ENCODE measurements at regions not wholly inside any gene's neighbourhood (a gene's known extent, or its start where the extent isn't known, plus 50 kb on each side); places are given as distances from the start of the nearest gene placed in this dataset.

- Mint-ChIP-seq H3K9me3 (ENCODE audit: insufficient read depth) (no peaks in the 10 kb centered on the region), H3K27ac (no peak overlapping the region), H3K4me3 (no peak overlapping the region), H3K4me1 (peaks cover 40% of the 10 kb centered on the region), H3K27me3 (no peaks in the 10 kb centered on the region)
- ATAC-seq (ENCODE audit: low read depth) (no peak), DNase-seq (no peak)
- no peaks in the 10 kb centered on the region for H3K79me2 ChIP-seq (ENCODE audit: control insufficient read depth, insufficient read depth, low read length)
- no peak overlapping the region for H2AFZ ChIP-seq (ENCODE audit: insufficient read depth, low read depth, low read length, poor library complexity, severe bottlenecking)
- no peak overlapping the region for H3K9ac ChIP-seq (ENCODE audit: low read length)
- H3K27me3 ChIP-seq (replicated peaks in 1 of 4; ENCODE audit: control extremely low read depth in 1 of 4, control insufficient read depth in 3 of 4, insufficient read depth in 4 of 4, low read length in 3 of 4), result no peaks in the 10 kb centered on the region
- H3K4me2 ChIP-seq (replicated peaks; ENCODE audit: low read depth, low read length, poor library complexity, severe bottlenecking), result no peak overlapping the region
- no peaks in the 10 kb centered on the region for H4K20me1 ChIP-seq (ENCODE audit: control insufficient read depth, insufficient read depth, low read length, poor library complexity, severe bottlenecking)
- no peak overlapping the region for H3K27ac ChIP-seq (ENCODE audit: low read length in 2 of 2)
- POLR2A ChIA-PET, result no interaction called here
- H3K4me1 ChIP-seq (ENCODE audit: control insufficient read depth in 2 of 2, insufficient read depth in 2 of 2, low read length in 2 of 2), result peaks cover 26 to 31% of the 10 kb centered on the region in 2 donors
- no peak overlapping the region for H3K4me3 ChIP-seq (ENCODE audit: control extremely low read depth in 1 of 5, extremely low read depth in 1 of 5, insufficient read depth in 1 of 5, low read depth in 2 of 5, low read length in 4 of 5)
- TF ChIP-seq EZH2 (IDR thresholded peaks at IDR 0.05; ENCODE audit: borderline replicate concordance, insufficient read depth, low read depth, low read length, poor library complexity, severe bottlenecking) (no peak), CTCF (IDR thresholded peaks at IDR 0.05) (no peak)
- 89% methylated on average over 10 of the region's 12 CpGs for WGBS (ENCODE audit: insufficient coverage)
- CTCF ChIA-PET, result interaction anchor here (0.9 to 1.5 kb wide), 3 partner anchors 11 to 45 kb away, joined by 3 read pairs; no protein-coding TSS in a partner anchor
- H3K9me3 ChIP-seq (ENCODE audit: control extremely low read depth in 1 of 3, control insufficient read depth in 2 of 3, insufficient read depth in 1 of 3, low read length in 2 of 3), result no peaks in the 10 kb centered on the region
- intact Hi-C loops (cut with micrococcal nuclease), result no loop called here
- H3K36me3 ChIP-seq (replicated peaks in 1 of 2; ENCODE audit: control extremely low read depth in 1 of 2, control insufficient read depth in 1 of 2, extremely low read depth in 1 of 2, insufficient read depth in 2 of 2, low read length in 1 of 2), result no peaks in the 10 kb centered on the region
These were observed 59.2 kb upstream of the DUSP22 start for GRCh38 chr6:232982-233640.

- H3K27me3 ChIP-seq (replicated peaks in 1 of 4; ENCODE audit: control extremely low read depth in 1 of 4, control insufficient read depth in 3 of 4, insufficient read depth in 4 of 4, low read length in 3 of 4), result no peaks in the 10 kb centered on the region
- TF ChIP-seq EZH2 (IDR thresholded peaks at IDR 0.05; ENCODE audit: borderline replicate concordance, insufficient read depth, low read depth, low read length, poor library complexity, severe bottlenecking) (no peak), CTCF (IDR thresholded peaks at IDR 0.05) (no peak)
- peak overlapping the region; percentile 8 for H2AFZ ChIP-seq (ENCODE audit: insufficient read depth, low read depth, low read length, poor library complexity, severe bottlenecking)
- peak overlapping the region in 1 of 2 donors; percentile 84 for H3K27ac ChIP-seq (ENCODE audit: low read length in 2 of 2)
- no peak for ATAC-seq (ENCODE audit: low read depth)
- no peaks in the 10 kb centered on the region for H4K20me1 ChIP-seq (ENCODE audit: control insufficient read depth, insufficient read depth, low read length, poor library complexity, severe bottlenecking)
- Mint-ChIP-seq H3K27ac (peak overlapping the region; percentile 63), H3K9me3 (ENCODE audit: insufficient read depth) (no peaks in the 10 kb centered on the region), H3K4me1 (peaks cover 29% of the 10 kb centered on the region), H3K27me3 (no peaks in the 10 kb centered on the region), H3K4me3 (peak overlapping the region; percentile 29)
- H3K4me1 ChIP-seq (ENCODE audit: control insufficient read depth in 2 of 2, insufficient read depth in 2 of 2, low read length in 2 of 2), result peaks cover 26 to 30% of the 10 kb centered on the region in 2 donors
- DNase-seq, result no peak
- CTCF ChIA-PET, result no interaction called here
- intact Hi-C loops (cut with micrococcal nuclease), result no loop called here
- H3K79me2 ChIP-seq (ENCODE audit: control insufficient read depth, insufficient read depth, low read length), result no peaks in the 10 kb centered on the region
- H3K9me3 ChIP-seq (ENCODE audit: control extremely low read depth in 1 of 3, control insufficient read depth in 2 of 3, insufficient read depth in 1 of 3, low read length in 2 of 3), result no peaks in the 10 kb centered on the region
- H3K36me3 ChIP-seq (replicated peaks in 1 of 2; ENCODE audit: control extremely low read depth in 1 of 2, control insufficient read depth in 1 of 2, extremely low read depth in 1 of 2, insufficient read depth in 2 of 2, low read length in 1 of 2), result no peaks in the 10 kb centered on the region
- POLR2A ChIA-PET, result no interaction called here
- no peak overlapping the region for H3K4me3 ChIP-seq (ENCODE audit: control extremely low read depth in 1 of 5, extremely low read depth in 1 of 5, insufficient read depth in 1 of 5, low read depth in 2 of 5, low read length in 4 of 5)
- no peak overlapping the region for H3K9ac ChIP-seq (ENCODE audit: low read length)
- H3K4me2 ChIP-seq (replicated peaks; ENCODE audit: low read depth, low read length, poor library complexity, severe bottlenecking), result peak overlapping the region; percentile 57
- whole genome bisulfite sequencing (ENCODE audit: insufficient coverage), result no CpG with 5 or more reads among the region's 3 CpGs
These were observed 57.4 kb upstream of the DUSP22 start for GRCh38 chr6:234706-235372.

Measured in B cell (primary cell).